ENCODE measurements at regions not wholly inside any gene's neighbourhood (a gene's known extent, or its start where the extent isn't known, plus 50 kb on each side); places are given as distances from the start of the nearest gene placed in this dataset.

- TF ChIP-seq POLR2A (IDR thresholded peaks at IDR 0.05) (no peak), CTCF (IDR thresholded peaks at IDR 0.05) (no peak)
Measured at GRCh38 chr15:29968895-29969561, 113.7 kb upstream of the GOLGA8J start.
